Tibial nerve (tissue), 4 donors: ENCODE measurements at regions not wholly inside any gene's neighbourhood (a gene's known extent, or its start where the extent isn't known, plus 50 kb on each side); places are given as distances from the start of the nearest gene placed in this dataset.
A peak's percentile ranks its signal among the peaks of the same experiment; 100 is the strongest.

Experiments
- DNase-seq, 2 donors: peaks; one replicate each; pipeline ENCODE4 v3.0.0-alpha.2; 2019; ENCODE audit warnings: low spot score in 2 of 2
- H3K27ac ChIP-seq, 4 donors: fragments of 200-600 bp; sonication (generic) in 3 of 4; one replicate each; pipeline ENCODE4 v1.5.1; 2017 to 2019; ENCODE audit warnings: mild to moderate bottlenecking in 1 of 4
- H3K27me3 ChIP-seq, 2 donors: fragments of 200-600 bp; sonication (generic) in 1 of 2; one replicate each; pipeline versions ENCODE4 v1.5.1 to v1.6.0; 2017 to 2019
- H3K36me3 ChIP-seq, 3 donors: fragments of 200-600 bp; sonication (generic); one replicate each; pipeline ENCODE4 v1.5.1; 2018 to 2019
- H3K4me1 ChIP-seq, 4 donors: fragments of 200-600 bp; sonication (generic) in 3 of 4; one replicate each; pipeline ENCODE4 v1.5.1; 2017 to 2019
- H3K4me3 ChIP-seq, 4 donors: fragments of 200-600 bp; sonication (generic) in 3 of 4; one replicate each; pipeline ENCODE4 v1.5.1; 2017 to 2019; ENCODE audit warnings: mild to moderate bottlenecking in 1 of 4, moderate library complexity in 1 of 4
- H3K9me3 ChIP-seq, 4 donors: fragments of 200-600 bp; sonication (generic) in 3 of 4; one replicate each; pipeline ENCODE4 v1.5.1; 2017 to 2019
- CTCF ChIP-seq, 5 experiments: fragments of 200-600 bp in 3 of 5; fragments of 450-650 bp in 2 of 5; sonication (generic) in 3 of 5; IDR thresholded peaks; one replicate each; pipeline ENCODE4 v1.5.1; 2016 to 2019; ENCODE audit warnings: antibody characterized with exemption in 5 of 5, mild to moderate bottlenecking in 3 of 5, moderate library complexity in 2 of 5
- EP300 ChIP-seq, 2 donors: sonication (generic); formaldehyde crosslinking; IDR thresholded peaks; one replicate each; pipeline ENCODE4 v1.6.1; 2017; ENCODE audit warnings: antibody characterized with exemption in 2 of 2, mild to moderate bottlenecking in 1 of 2
- POLR2A ChIP-seq, 2 donors: fragments of 450-650 bp; IDR thresholded peaks; one replicate each; pipeline ENCODE4 v1.6.1; 2017; ENCODE audit warnings: antibody characterized with exemption in 2 of 2, mild to moderate bottlenecking in 2 of 2, moderate library complexity in 2 of 2
- WGBS, 2 donors: methylation state at CpG; one replicate each; pipeline ENCODE4 v1.1.5; 2018; 5-methylcytosine and 5-hydroxymethylcytosine counted together

GRCh38 chr6:97594844-97595243, 311.8 kb upstream of the MMS22L start:
- no peak for TF ChIP-seq POLR2A (IDR thresholded peaks at IDR 0.05)
- TF ChIP-seq EP300 (IDR thresholded peaks at IDR 0.05): no peak
- no peak for TF ChIP-seq CTCF (IDR thresholded peaks at IDR 0.05)
- DNase-seq: no peak
- no peaks in the 10 kb centered on the region for H3K27me3 ChIP-seq
- H3K9me3 ChIP-seq: no peaks in the 10 kb centered on the region
- no peaks in the 10 kb centered on the region for H3K4me1 ChIP-seq
- H3K36me3 ChIP-seq: no peaks in the 10 kb centered on the region
- H3K27ac ChIP-seq: no peak overlapping the region
- H3K4me3 ChIP-seq: no peak overlapping the region
- WGBS, 2 donors: 81 to 84% methylated on average over 3 of the region's 3 CpGs

GRCh38 chr6:97621111-97621510, 338.1 kb upstream of the MMS22L start:
- no peak for DNase-seq

GRCh38 chr6:97626671-97627441, 343.8 kb upstream of the MMS22L start:
- Histone ChIP-seq H3K27ac (no peak overlapping the region), H3K36me3 (no peaks in the 10 kb centered on the region), H3K4me1 (peaks cover 0 to 6% (median 0%) of the 10 kb centered on the region in 4 donors), H3K27me3 (no peaks in the 10 kb centered on the region), H3K9me3 (no peaks in the 10 kb centered on the region), H3K4me3 (peak overlapping the region in 3 of 4 donors; percentile 3 to 44 (median 8))
- 14 to 20% methylated on average over 7 of the region's 7 CpGs for WGBS, 2 donors
- DNase-seq: no peak
- no peak for TF ChIP-seq EP300 (IDR thresholded peaks at IDR 0.05)
- TF ChIP-seq CTCF (IDR thresholded peaks at IDR 0.05): no peak
- no peak for TF ChIP-seq POLR2A (IDR thresholded peaks at IDR 0.05)

More at GRCh38 chr6:97621111-97621510, 338.1 kb upstream of the MMS22L start:
- Histone ChIP-seq H3K9me3 (no peaks in the 10 kb centered on the region), H3K36me3 (no peaks in the 10 kb centered on the region), H3K4me1 (no peaks in the 10 kb centered on the region), H3K27ac (no peak overlapping the region), H3K4me3 (no peak overlapping the region), H3K27me3 (no peaks in the 10 kb centered on the region)
- no peak for TF ChIP-seq POLR2A (IDR thresholded peaks at IDR 0.05)
- TF ChIP-seq EP300 (IDR thresholded peaks at IDR 0.05): no peak
- no peak for TF ChIP-seq CTCF (IDR thresholded peaks at IDR 0.05)

GRCh38 chr6:97629180-97629579, 346.2 kb upstream of the MMS22L start:
- TF ChIP-seq CTCF (IDR thresholded peaks at IDR 0.05) (no peak), POLR2A (IDR thresholded peaks at IDR 0.05) (no peak), EP300 (IDR thresholded peaks at IDR 0.05) (no peak)
- peaks cover 0 to 6% (median 0%) of the 10 kb centered on the region in 4 donors for H3K4me1 ChIP-seq
- no peak overlapping the region for H3K4me3 ChIP-seq
- no peaks in the 10 kb centered on the region for H3K36me3 ChIP-seq
- no peaks in the 10 kb centered on the region for H3K9me3 ChIP-seq
- H3K27ac ChIP-seq: no peak overlapping the region
- no peak for DNase-seq
- WGBS, 2 donors: 79 to 87% methylated on average over 2 of the region's 2 CpGs
- no peaks in the 10 kb centered on the region for H3K27me3 ChIP-seq

- 74 to 77% methylated on average over 1 of the region's 1 CpG for WGBS, 2 donors
- H3K27ac ChIP-seq: no peak overlapping the region
- H3K4me1 ChIP-seq: peaks cover 0 to 6% (median 0%) of the 10 kb centered on the region in 4 donors
- no peaks in the 10 kb centered on the region for H3K36me3 ChIP-seq
- no peak for TF ChIP-seq CTCF (IDR thresholded peaks at IDR 0.05)
- TF ChIP-seq POLR2A (IDR thresholded peaks at IDR 0.05): no peak
- TF ChIP-seq EP300 (IDR thresholded peaks at IDR 0.05): no peak
- H3K9me3 ChIP-seq: no peaks in the 10 kb centered on the region
- no peak overlapping the region for H3K4me3 ChIP-seq
- H3K27me3 ChIP-seq: no peaks in the 10 kb centered on the region
- DNase-seq: no peak
Measured at GRCh38 chr6:97630604-97631003, 347.6 kb upstream of the MMS22L start.
